PFSK-1 (cell line): ENCODE measurements at regions not wholly inside any gene's neighbourhood (a gene's known extent, or its start where the extent isn't known, plus 50 kb on each side); places are given as distances from the start of the nearest gene placed in this dataset.

Experiments
- FOXP2 ChIP-seq: optimal IDR thresholded peaks from 2 replicates; pipeline ENCODE3; 2011; ENCODE audit warnings: borderline replicate concordance, control low read depth, inconsistent platforms; ENCODE audit not compliant: insufficient read depth; ENCODE audit errors: extremely low read length, extremely low read depth
- POLR2AphosphoS5 ChIP-seq: IDR thresholded peaks from 2 replicates; pipeline ENCODE4 v1.6.1; 2012; ENCODE audit warnings: low read depth, mild to moderate bottlenecking, control low read depth, low read length, moderate library complexity
- SIN3A ChIP-seq: IDR thresholded peaks from 2 replicates; pipeline ENCODE4 v1.6.1; 2012; ENCODE audit warnings: mild to moderate bottlenecking, low read length, moderate library complexity, borderline replicate concordance; ENCODE audit not compliant: insufficient read depth
- TAF1 ChIP-seq: IDR thresholded peaks from 2 replicates; pipeline ENCODE4 v1.6.1; 2012; ENCODE audit warnings: low read length, control low read depth, borderline replicate concordance; ENCODE audit not compliant: insufficient read depth

- no peak for TF ChIP-seq TAF1
- TF ChIP-seq SIN3A = no peak
- TF ChIP-seq POLR2AphosphoS5 = no peak
- TF ChIP-seq FOXP2 = no peak
Observed at GRCh38 chr20:50364542-50364941, 145.6 kb upstream of the PTPN1 start.
